Neural cell (in vitro differentiated cells): ENCODE measurements at regions not wholly inside any gene's neighbourhood (a gene's known extent, or its start where the extent isn't known, plus 50 kb on each side); places are given as distances from the start of the nearest gene placed in this dataset.

Experiments
- H2AFZ ChIP-seq: fragments of 200-600, 300-800 bp; sonication (generic), shearing (Covaris generic); 2 replicates; pipeline ENCODE4 v1.6.0; 2014; ENCODE audit warnings: low read depth, mild to moderate bottlenecking, antibody characterized with exemption, low read length, moderate library complexity
- H3F3A ChIP-seq: fragments of 200-600 bp; shearing (Covaris generic); 2 replicates; pipeline ENCODE4 v1.6.1; 2016; ENCODE audit warnings: mild to moderate bottlenecking, moderate library complexity, mixed read lengths, antibody characterized with exemption, low read length; ENCODE audit not compliant: insufficient read depth, poor library complexity, severe bottlenecking
- H3K27ac ChIP-seq: fragments of 200-600, 300-800 bp; sonication (generic), shearing (Covaris generic); 2 replicates; pipeline ENCODE4 v1.5.1; 2014; ENCODE audit warnings: mild to moderate bottlenecking, low read length, moderate library complexity
- H3K27me3 ChIP-seq: fragments of 300-800, 200-600 bp; sonication (generic), shearing (Covaris generic); 2 replicates; pipeline ENCODE4 v1.6.0; 2014; ENCODE audit warnings: mild to moderate bottlenecking, low read depth, low read length, moderate library complexity; ENCODE audit not compliant: insufficient read depth
- H3K36me3 ChIP-seq: fragments of 300-800, 200-600 bp; sonication (generic), shearing (Covaris generic); 2 replicates; pipeline ENCODE4 v1.5.1; 2014; ENCODE audit warnings: mild to moderate bottlenecking, antibody characterized with exemption, low read length, moderate library complexity; ENCODE audit not compliant: insufficient read depth
- H3K4me2 ChIP-seq: fragments of 300-800, 200-600 bp; sonication (generic), shearing (Covaris generic); 2 replicates; pipeline ENCODE4 v1.6.0; 2014; ENCODE audit warnings: mild to moderate bottlenecking, low read length
- H3K4me3 ChIP-seq: fragments of 300-800, 200-600 bp; sonication (generic), shearing (Covaris generic); 2 replicates; pipeline ENCODE4 v1.5.1; 2014; ENCODE audit warnings: mild to moderate bottlenecking, low read length, moderate library complexity
- H3K79me2 ChIP-seq: fragments of 200-600 bp; shearing (Covaris generic); replicated peaks from 2 replicates; pipeline ENCODE4 v1.6.0; 2014; ENCODE audit warnings: mild to moderate bottlenecking, low read length, moderate library complexity; ENCODE audit not compliant: insufficient read depth
- H3K9ac ChIP-seq: fragments of 300-800, 200-600 bp; sonication (generic), shearing (Covaris generic); 2 replicates; pipeline ENCODE4 v1.6.1; 2016; ENCODE audit warnings: mild to moderate bottlenecking, low read length, mixed read lengths
- H3K9me2 ChIP-seq: fragments of 200-600 bp; shearing (Covaris generic); 2 replicates; pipeline ENCODE4 v1.6.1; 2016; ENCODE audit warnings: mild to moderate bottlenecking, low read length, mixed read lengths; ENCODE audit not compliant: insufficient read depth
- H3K9me3 ChIP-seq: fragments of 200-600, 300-800 bp; sonication (generic), shearing (Covaris generic); 2 replicates; pipeline ENCODE4 v1.6.1; 2016; ENCODE audit warnings: mild to moderate bottlenecking, mixed run types, low read length, moderate library complexity, mixed read lengths
- H4K20me1 ChIP-seq: fragments of 200-600 bp; shearing (Covaris generic); 2 replicates; pipeline ENCODE4 v1.6.1; 2016; ENCODE audit warnings: mild to moderate bottlenecking, mixed run types; ENCODE audit not compliant: insufficient read depth
- CTCF ChIP-seq: fragments of 450-650 bp; IDR thresholded peaks from 2 replicates; pipeline ENCODE4 v1.5.1; 2014; ENCODE audit warnings: antibody characterized with exemption, mild to moderate bottlenecking, moderate library complexity; ENCODE audit not compliant: poor library complexity, severe bottlenecking
- EP300 ChIP-seq: fragments of 450-650 bp; conservative IDR thresholded peaks from 2 replicates; pipeline ENCODE4 v1.6.1; 2014; ENCODE audit warnings: antibody characterized with exemption, mild to moderate bottlenecking, moderate library complexity; ENCODE audit not compliant: poor library complexity, severe bottlenecking
- EZH2 ChIP-seq: fragments of 200-600, 300-800 bp; shearing (Covaris generic), sonication (generic); IDR thresholded peaks from 2 replicates; pipeline ENCODE4 v1.6.1; 2014; ENCODE audit warnings: antibody characterized with exemption, low read length, borderline replicate concordance, mild to moderate bottlenecking; ENCODE audit not compliant: insufficient read depth, poor library complexity, severe bottlenecking
- MXI1 ChIP-seq: fragments of 450-650 bp; conservative IDR thresholded peaks from 2 replicates; pipeline ENCODE4 v1.6.1; 2014; ENCODE audit warnings: antibody characterized with exemption, mild to moderate bottlenecking; ENCODE audit not compliant: poor library complexity, severe bottlenecking
- POLR2AphosphoS5 ChIP-seq: IDR thresholded peaks from 2 replicates; pipeline ENCODE4 v1.6.1; 2012
- RAD21 ChIP-seq: fragments of 450-650 bp; conservative IDR thresholded peaks from 2 replicates; pipeline ENCODE4 v1.6.1; 2014; ENCODE audit warnings: antibody characterized with exemption, mild to moderate bottlenecking, moderate library complexity
- REST ChIP-seq: IDR thresholded peaks from 2 replicates; pipeline ENCODE4 v1.6.1; 2012; ENCODE audit warnings: borderline replicate concordance
- SMC3 ChIP-seq: fragments of 450-650 bp; conservative IDR thresholded peaks from 2 replicates; pipeline ENCODE4 v1.6.1; 2014; ENCODE audit warnings: antibody characterized with exemption, mild to moderate bottlenecking, moderate library complexity; ENCODE audit not compliant: poor library complexity
- TAF1 ChIP-seq: IDR thresholded peaks from 2 replicates; pipeline ENCODE4 v1.6.1; 2012; ENCODE audit warnings: low read depth

DNA sequence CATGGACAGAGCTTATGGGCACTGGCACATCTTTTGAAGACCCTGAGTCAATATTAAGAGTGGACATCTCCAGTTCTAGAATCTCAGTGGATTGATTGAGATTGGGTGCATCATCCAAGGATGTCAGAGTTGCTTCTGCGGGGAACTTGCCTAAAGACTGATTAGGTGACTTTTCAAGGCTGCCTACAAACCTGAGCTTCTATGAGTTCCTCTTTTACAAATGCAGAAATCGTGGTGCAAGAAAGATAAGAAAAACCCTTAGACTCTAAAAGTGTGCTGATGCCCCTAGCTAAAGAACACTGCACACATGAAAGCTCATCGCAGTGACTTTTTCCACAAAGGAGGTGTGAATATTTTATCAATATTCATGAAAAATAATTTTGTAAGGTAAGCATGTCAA, 86.8 kb upstream of the NEDD4L start:
- Histone ChIP-seq H3F3A (no peaks in the 10 kb centered on the region), H3K4me3 (no peak overlapping the region), H4K20me1 (no peaks in the 10 kb centered on the region), H2AFZ (no peak overlapping the region), H3K36me3 (no peaks in the 10 kb centered on the region), H3K9me3 (no peaks in the 10 kb centered on the region), H3K79me2 (no peaks in the 10 kb centered on the region), H3K4me2 (no peak overlapping the region), H3K27ac (no peak overlapping the region), H3K27me3 (no peaks in the 10 kb centered on the region), H3K9me2 (no peaks in the 10 kb centered on the region), H3K9ac (no peak overlapping the region)
- no peak for TF ChIP-seq CTCF
- no peak for TF ChIP-seq TAF1
- TF ChIP-seq REST: no peak
- no peak for TF ChIP-seq EP300
- TF ChIP-seq SMC3: no peak
- TF ChIP-seq EZH2: no peak

DNA sequence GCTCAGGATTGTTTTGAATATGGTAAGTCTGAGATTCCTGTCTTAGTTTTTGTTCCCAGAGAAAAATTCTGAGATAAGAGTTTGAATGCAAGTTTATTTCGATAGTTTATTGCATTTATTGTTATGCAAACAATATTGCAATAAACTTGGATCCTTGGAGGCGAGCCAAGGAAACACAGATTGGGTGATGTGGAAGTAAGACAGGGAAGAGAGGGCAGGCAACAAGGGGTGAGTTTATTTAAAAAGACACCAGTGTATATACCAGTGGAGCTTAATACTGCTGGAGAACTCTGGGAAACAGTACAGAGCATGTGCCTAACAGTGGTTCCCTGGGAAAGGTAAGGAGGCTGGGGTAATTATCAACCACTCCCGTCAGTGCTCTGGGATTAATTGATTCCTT, 87.5 kb upstream of the NEDD4L start:
- no peak overlapping the region for H3K27ac ChIP-seq
- H2AFZ ChIP-seq: no peak overlapping the region
- TF ChIP-seq CTCF: no peak
- no peak for TF ChIP-seq EP300
- no peak for TF ChIP-seq MXI1
- no peak for TF ChIP-seq REST
- no peak for TF ChIP-seq POLR2AphosphoS5
- TF ChIP-seq SMC3: no peak
- TF ChIP-seq RAD21: no peak
- no peak for TF ChIP-seq TAF1
- no peak for TF ChIP-seq EZH2

More for the DNA sequence above, 87.5 kb upstream of the NEDD4L start:
- Histone ChIP-seq H3K9me3 (no peaks in the 10 kb centered on the region), H3K9ac (no peak overlapping the region), H3K27me3 (no peaks in the 10 kb centered on the region), H4K20me1 (no peaks in the 10 kb centered on the region), H3K4me3 (no peak overlapping the region), H3K4me2 (no peak overlapping the region), H3K36me3 (no peaks in the 10 kb centered on the region), H3K9me2 (no peaks in the 10 kb centered on the region), H3K79me2 (no peaks in the 10 kb centered on the region), H3F3A (no peaks in the 10 kb centered on the region)
